ENCODE measurements at regions not wholly inside any gene's neighbourhood (a gene's known extent, or its start where the extent isn't known, plus 50 kb on each side); places are given as distances from the start of the nearest gene placed in this dataset.

GRCh38 chr18:71873695-71874094, 670.4 kb downstream of the CBLN2 start:
- no peak for DNase-seq

GRCh38 chr18:71865888-71866287, 678.3 kb downstream of the CBLN2 start:
- DNase-seq, result no peak

DNA sequence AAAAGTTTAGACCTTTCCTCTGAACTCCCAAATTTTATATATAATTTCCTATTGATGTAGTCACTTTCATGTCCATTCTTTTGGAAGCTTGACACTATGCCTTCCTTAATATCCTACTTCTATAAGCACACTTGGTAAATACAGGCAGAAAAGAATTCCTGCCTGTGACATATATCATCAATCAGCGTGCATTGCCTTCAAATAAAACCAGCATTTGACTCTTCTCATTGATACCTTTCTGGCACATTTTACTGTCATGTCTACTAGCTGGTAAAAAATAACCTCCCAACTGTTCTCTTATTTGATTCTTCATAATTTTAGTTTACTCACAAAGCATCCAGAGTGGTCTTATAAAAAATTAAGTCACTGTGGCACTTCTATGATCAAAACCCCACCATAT, 693.5 kb downstream of the CBLN2 start:
- no peak for DNase-seq

DNA sequence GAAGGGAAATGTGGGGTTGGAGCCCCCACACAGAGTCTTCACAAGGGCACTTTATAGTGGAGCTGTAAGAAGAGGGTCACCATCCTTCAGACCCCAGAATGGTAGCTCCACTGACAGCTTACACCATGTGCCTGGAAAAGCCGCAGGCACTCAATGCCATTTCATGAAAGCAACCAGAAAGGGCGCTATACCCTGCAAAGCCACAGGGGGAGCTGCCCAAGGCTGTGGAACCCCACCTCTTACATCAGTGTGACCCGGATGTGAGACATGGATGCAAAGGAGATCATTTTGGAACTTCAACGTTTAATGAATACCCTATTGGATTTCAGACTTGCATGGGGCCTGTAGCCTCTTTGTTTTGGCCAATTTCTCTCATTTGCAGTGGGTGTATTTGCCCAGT, 694.7 kb downstream of the CBLN2 start:
- DNase-seq, result no peak

- no peak for DNase-seq
These were observed 697.4 kb downstream of the CBLN2 start for GRCh38 chr18:71846716-71847115.

DNA sequence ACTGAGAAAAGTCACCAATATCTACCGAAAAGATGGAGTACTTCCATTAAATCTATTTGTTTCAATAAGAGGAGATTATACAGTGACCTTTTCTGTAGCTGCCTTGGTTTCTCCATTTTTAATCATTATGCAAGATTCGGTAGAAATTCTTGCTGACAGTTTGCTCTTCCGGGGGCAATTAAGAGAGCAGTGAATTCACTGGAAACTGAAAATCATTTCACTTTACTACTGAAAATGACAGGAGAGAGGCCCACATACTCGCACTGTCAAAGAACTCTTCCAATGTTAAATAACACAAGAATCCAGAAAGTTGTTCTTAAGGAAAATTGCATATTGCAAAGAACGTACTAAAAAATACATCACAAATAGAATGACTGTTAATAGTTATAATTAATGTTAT, 699.3 kb downstream of the CBLN2 start:
- no peak for DNase-seq

GRCh38 chr18:71842666-71843065, 701.5 kb downstream of the CBLN2 start:
- DNase-seq, result no peak

- no peak for DNase-seq
These were observed 706.6 kb downstream of the CBLN2 start for GRCh38 chr18:71837547-71837946.

DNA sequence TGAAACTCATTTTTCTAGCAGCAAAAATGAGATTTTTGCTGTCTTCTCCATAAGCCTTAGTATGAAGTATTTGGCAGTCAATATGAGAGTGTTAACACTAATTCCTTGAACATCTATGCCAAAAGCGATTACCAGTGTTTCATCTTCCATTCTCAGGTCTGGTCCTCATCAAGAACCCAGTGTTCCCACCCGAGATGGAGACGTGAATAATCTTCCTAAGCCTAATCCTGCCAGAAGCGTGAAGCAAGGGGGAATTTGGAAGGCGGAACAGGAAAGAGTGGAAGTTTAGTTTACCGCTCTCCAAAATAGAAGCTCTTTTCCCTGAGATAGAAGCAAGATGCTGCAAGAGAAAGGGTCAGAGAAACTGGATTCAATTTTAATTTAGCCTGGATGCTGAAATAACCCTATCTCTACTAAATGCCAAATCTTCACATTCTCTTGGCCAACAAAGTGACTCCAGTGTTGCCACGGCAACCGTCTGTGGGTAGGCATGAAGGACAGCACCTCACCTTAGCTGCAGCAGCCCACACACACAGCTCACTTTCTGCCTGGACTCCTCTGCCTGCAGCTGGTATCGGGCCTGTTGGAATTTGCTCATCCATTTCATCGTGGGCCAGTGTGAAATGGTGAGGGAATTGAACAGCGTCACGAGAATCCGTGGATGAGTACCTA, 711.1 kb downstream of the CBLN2 start:
- no peak for DNase-seq

DNA sequence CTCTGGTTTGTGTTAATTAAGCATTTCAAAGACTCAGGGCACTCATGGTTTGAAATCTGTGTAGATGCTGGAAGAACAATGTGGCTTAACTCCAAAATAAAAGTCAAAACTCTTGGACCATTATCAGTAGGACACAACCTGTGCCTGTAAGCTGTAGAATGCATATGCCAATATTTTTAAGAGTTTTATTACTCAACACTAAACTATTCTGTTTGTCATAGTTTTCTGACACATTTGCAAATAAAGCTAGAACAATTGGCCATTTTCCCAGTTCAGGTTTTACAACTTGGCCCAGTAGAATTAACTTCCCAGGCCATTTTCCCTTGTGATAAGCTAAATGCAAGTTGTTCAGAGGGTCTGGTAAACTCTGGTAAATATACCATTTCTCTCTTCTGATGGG, 713.1 kb downstream of the CBLN2 start:
- DNase-seq, result no peak

DNA sequence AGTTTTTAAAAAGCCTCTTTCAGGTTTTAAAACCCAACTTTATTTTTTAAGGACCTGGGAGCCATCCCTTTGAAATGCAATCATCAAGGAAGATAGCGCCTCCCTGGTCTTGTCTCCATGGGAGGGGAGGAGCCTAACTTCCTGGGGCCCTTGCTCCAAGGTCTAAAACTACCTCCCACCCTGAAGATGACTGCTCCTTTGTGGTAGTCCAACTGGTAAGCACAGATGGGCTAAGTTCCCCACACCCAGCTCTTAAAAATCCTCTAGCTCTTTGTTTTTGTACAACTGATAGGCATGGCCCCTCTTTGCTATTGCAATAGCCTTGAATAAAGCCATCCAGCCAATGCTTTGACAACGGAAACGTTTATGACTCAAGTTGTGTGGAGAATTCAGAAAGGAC, 716.8 kb downstream of the CBLN2 start:
- DNase-seq, result no peak

GRCh38 chr18:71815305-71815704, 728.8 kb downstream of the CBLN2 start:
- DNase-seq, result no peak

DNA sequence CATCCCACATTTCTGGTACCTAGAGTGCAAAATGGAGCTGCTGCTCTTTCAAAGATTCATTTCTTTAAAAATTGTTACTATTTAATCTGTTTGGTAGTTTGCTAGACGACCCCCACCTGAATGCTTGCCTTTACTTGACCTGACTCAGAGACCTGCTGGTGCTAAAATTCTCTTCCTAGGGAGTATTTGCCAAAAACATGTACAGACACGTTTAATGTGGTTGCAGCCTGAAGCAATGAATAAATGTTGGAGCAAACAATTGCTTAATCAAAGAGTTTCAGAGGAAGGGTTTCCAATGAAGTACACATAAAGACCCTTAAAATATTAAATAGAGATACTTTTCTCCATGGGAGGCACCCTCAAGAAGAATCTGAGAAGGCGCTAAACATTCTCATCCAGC, 734.4 kb downstream of the CBLN2 start:
- no peak for DNase-seq

- DNase-seq, result no peak
These were observed 735.5 kb downstream of the CBLN2 start for GRCh38 chr18:71808616-71809015.

GRCh38 chr18:71807586-71807985, 736.6 kb downstream of the CBLN2 start:
- DNase-seq, result no peak

- DNase-seq, result no peak
These were observed 745.0 kb downstream of the CBLN2 start for GRCh38 chr18:71798986-71799673.

- DNase-seq, result no peak
These were observed 746.6 kb downstream of the CBLN2 start for GRCh38 chr18:71797554-71797953.

DNA sequence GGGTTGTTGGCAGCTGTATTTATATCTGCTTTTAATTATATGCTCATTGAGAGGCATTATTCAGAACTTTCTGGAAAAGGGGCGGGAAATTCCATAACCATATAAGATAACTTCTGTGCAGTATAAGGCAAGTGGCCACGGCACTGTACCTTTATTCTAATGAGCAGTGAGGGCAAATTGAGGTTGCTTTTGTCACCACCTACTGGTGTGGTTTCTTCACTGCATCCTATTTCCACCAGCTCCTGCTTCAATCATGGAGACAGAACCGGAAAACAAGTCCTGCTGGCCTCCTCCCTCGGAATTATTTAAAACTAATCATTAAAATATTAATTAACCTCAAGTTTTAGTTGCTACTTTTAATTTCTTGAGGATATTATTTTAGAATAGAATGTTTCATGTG, 759.4 kb downstream of the CBLN2 start:
- no peak for DNase-seq

DNA sequence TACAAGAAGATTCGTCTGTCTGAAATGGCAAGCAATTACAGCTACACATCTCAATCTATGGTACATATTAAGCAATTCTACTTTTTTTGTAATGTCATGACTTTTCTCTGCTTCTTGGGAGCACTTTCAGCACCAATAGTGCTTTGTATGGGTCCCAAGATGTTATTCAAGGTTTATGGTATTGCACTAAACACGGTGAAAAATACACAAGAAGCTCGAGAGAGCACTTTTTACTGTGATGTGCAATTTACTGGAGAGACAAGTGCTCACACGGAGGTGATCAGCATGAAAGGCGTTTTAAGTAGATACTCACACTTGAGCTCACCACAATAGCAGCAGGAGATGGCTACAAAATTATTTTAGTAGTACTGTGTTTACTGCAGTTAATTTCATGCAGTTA, 783.6 kb downstream of the CBLN2 start:
- no peak for DNase-seq

DNA sequence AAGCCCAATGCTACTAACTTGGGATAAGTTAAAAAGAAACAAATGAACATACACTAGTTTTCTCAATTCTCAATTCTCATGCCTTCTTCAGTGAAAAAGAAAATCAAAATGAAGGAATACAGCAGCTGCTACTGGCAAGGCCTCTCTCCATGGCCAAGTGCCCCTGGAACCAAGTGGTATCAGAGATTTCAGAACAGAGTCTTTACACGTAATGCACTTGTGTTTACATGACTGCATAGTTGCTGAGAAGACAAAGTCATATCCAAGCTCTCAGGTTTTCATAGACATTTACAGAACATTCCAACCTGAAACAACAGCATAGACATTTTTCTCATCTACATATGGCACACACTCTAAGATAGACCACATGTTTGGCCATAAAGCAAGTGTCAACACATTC, 789.9 kb downstream of the CBLN2 start:
- DNase-seq, result no peak

DNA sequence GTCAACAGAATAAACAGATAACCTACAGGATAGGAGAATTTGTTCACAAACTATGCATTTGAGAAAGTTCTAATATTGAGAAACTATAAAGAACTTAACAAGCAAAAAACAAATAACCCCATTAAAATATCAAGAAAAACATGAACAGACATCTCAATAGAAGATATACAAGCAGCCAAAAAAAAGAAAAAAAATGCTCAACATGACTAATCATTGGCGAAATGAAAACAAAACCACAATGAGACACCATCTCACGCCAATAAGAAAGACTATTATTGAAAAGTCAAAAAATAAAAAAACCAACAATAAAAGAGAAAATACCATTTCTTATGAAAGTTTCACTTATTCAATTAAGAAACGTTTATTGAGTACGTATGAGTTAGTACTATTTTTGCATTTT, 800.5 kb downstream of the CBLN2 start:
- DNase-seq, result no peak

- DNase-seq, result no peak
These were observed 814.5 kb downstream of the CBLN2 start for GRCh38 chr18:71729611-71730010.

- no peak for DNase-seq
These were observed 816.2 kb downstream of the CBLN2 start for GRCh38 chr18:71727909-71728308.

- no peak for DNase-seq
These were observed 818.9 kb downstream of the CBLN2 start for GRCh38 chr18:71725256-71725655.

DNA sequence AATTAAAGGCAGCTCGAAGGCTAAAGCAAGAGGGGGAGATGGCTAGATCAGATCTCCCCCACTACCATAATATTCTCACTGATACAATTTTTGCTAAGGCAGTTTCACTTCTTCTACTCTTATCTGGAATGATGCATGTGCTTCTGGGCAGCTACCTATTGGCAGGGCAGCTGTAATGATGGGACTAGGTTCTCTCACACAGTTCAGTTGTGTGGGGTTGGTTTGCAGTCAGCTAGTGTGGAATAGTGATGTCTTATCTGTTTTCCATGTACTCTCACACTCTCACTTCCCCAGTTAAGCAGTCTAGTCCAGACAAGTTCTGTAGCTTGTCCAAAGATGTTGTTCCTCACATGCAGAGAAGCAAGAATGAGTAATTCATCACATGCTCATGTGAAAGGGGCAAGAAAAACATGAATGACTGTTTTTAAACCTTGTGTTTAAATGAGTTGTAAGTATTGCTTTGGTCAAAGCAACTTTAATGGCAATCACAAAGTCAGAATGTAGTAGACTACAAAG, 836.1 kb downstream of the CBLN2 start:
- DNase-seq, result no peak
